Left ventricle myocardium inferior (tissue), 1 donor: ENCODE measurements at regions not wholly inside any gene's neighbourhood (a gene's known extent, or its start where the extent isn't known, plus 50 kb on each side); places are given as distances from the start of the nearest gene placed in this dataset.

Experiments
- DNase-seq: peaks from one replicate; pipeline ENCODE4 v3.0.0-alpha.2; 2020
- H3K27ac ChIP-seq: fragments of 200-600 bp; replicated peaks from 2 replicates; pipeline ENCODE4 v1.8.0; 2021
- H3K27me3 ChIP-seq: fragments of 200-600 bp; 2 replicates; pipeline ENCODE4 v1.8.0; 2021; ENCODE audit warnings: low read depth
- H3K36me3 ChIP-seq: fragments of 200-600 bp; 2 replicates; pipeline ENCODE4 v1.8.0; 2021
- H3K4me1 ChIP-seq: fragments of 200-600 bp; 2 replicates; pipeline ENCODE4 v1.8.0; 2021
- H3K4me3 ChIP-seq: fragments of 200-600 bp; 2 replicates; pipeline ENCODE4 v1.8.0; 2021; ENCODE audit warnings: mild to moderate bottlenecking, moderate library complexity
- H3K9me3 ChIP-seq: fragments of 200-600 bp; replicated peaks from 2 replicates; pipeline ENCODE4 v1.8.0; 2021
- intact Hi-C: fragments of 100-400 bp; cut with micrococcal nuclease; formaldehyde crosslinking; loops from one replicate; pipeline ENCODE4 v1.11.0; 2022
- TF ChIP-seq, protein P1 (sequence below): fragments of 200-600 bp; IDR thresholded peaks from 2 replicates; pipeline ENCODE4 v1.8.0; 2021; ENCODE audit warnings: antibody characterized with exemption, mild to moderate bottlenecking, borderline replicate concordance
- donor health status: DM: no; HTN: yes; CAD: no; lungs with severe emphysema.

DNA sequence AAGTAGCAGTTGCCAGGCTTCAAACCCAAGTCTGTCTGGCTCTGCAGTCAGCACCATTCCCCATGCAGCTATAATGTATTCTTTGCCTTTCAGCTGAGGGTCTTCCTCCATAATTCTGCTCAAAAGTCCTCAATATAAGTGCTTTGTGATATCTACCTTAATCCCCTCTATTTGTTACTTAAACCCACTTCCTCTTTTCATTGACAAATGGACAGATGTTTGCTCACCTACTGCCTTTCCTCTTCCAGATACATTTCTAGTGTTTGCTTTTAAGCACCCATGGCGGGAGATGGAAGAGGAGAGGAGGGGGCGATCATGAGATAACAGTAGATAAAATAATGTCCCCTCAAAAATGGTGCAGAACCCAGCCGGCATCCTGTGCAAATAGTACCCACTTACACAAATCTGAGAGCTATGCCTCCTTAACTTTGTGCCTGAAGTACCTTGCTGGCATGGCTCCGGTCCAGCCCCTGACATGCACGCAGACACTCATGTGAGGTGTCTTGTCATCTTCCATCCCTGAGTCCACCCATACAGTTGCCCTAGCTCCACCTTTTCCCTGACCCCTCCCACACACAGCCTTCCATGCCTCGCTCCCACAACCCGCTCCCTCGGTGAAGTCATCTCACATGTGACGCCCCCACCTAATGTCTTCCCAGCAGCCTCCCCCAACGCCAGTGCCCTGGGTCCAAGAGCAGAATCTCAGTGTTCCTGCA lies 109.6 kb downstream of the TRIM29 start:
- intact Hi-C loops: no loop called here
- no peaks in the 10 kb centered on the region for H3K36me3 ChIP-seq
- H3K27ac ChIP-seq: no peak overlapping the region
- peaks cover 87% of the 10 kb centered on the region for H3K27me3 ChIP-seq
- no peaks in the 10 kb centered on the region for H3K9me3 ChIP-seq
- no peak overlapping the region for H3K4me3 ChIP-seq
- H3K4me1 ChIP-seq: no peaks in the 10 kb centered on the region
- DNase-seq: no peak
- TF ChIP-seq, protein P1, sequence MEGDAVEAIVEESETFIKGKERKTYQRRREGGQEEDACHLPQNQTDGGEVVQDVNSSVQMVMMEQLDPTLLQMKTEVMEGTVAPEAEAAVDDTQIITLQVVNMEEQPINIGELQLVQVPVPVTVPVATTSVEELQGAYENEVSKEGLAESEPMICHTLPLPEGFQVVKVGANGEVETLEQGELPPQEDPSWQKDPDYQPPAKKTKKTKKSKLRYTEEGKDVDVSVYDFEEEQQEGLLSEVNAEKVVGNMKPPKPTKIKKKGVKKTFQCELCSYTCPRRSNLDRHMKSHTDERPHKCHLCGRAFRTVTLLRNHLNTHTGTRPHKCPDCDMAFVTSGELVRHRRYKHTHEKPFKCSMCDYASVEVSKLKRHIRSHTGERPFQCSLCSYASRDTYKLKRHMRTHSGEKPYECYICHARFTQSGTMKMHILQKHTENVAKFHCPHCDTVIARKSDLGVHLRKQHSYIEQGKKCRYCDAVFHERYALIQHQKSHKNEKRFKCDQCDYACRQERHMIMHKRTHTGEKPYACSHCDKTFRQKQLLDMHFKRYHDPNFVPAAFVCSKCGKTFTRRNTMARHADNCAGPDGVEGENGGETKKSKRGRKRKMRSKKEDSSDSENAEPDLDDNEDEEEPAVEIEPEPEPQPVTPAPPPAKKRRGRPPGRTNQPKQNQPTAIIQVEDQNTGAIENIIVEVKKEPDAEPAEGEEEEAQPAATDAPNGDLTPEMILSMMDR: no peak

DNA sequence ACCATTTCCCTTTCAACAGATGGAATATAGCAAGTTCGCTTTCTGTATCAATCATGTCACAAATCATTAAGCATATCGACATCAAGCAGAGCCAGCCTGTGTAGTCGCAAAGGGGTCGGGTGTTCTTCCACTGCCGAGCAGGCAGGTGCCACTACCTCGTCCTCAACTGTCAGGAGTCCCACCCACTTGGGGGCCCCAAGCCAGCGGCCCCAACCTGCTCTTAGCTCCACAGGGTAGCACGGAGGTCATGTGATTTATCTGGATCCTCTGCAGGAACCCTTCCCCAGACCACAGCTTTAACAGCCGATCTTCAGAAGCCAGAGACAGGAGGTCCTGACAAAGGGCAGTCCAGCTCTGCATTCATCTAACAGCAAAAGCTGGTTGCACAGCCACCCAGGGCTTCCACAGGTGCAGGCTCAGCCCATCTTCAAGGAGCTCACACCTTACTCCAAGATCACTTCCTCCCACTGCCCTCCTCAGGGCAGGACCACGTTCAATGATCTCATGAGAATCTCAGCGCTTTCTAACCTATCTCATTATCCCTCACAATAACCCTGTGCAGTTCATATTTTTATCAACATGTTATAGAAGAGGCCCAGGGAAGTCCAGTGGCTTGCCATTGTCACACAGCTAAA lies 110.2 kb downstream of the TRIM29 start:
- Histone ChIP-seq H3K4me3 (no peak overlapping the region), H3K4me1 (no peaks in the 10 kb centered on the region), H3K9me3 (no peaks in the 10 kb centered on the region), H3K27ac (no peak overlapping the region), H3K36me3 (no peaks in the 10 kb centered on the region), H3K27me3 (peaks cover 94% of the 10 kb centered on the region)
- intact Hi-C loops: no loop called here
- DNase-seq: no peak
- TF ChIP-seq, protein P1: no peak

GRCh38 chr11:120025606-120026335 lies 112.1 kb downstream of the TRIM29 start:
- TF ChIP-seq, protein P1: no peak
- DNase-seq: no peak
- no peaks in the 10 kb centered on the region for H3K4me1 ChIP-seq
- H3K36me3 ChIP-seq: no peaks in the 10 kb centered on the region
- peaks cover 99% of the 10 kb centered on the region for H3K27me3 ChIP-seq
- intact Hi-C loops: no loop called here
- no peak overlapping the region for H3K27ac ChIP-seq
- H3K4me3 ChIP-seq: no peak overlapping the region
- H3K9me3 ChIP-seq: no peaks in the 10 kb centered on the region

- Histone ChIP-seq H3K27me3 (peaks cover 96% of the 10 kb centered on the region), H3K4me1 (no peaks in the 10 kb centered on the region), H3K4me3 (no peak overlapping the region), H3K36me3 (no peaks in the 10 kb centered on the region), H3K27ac (no peak overlapping the region), H3K9me3 (no peaks in the 10 kb centered on the region)
- TF ChIP-seq, protein P1: no peak
- intact Hi-C loops: no loop called here
- DNase-seq: no peak
Measured at GRCh38 chr11:120024586-120024985, 113.3 kb downstream of the TRIM29 start.

DNA sequence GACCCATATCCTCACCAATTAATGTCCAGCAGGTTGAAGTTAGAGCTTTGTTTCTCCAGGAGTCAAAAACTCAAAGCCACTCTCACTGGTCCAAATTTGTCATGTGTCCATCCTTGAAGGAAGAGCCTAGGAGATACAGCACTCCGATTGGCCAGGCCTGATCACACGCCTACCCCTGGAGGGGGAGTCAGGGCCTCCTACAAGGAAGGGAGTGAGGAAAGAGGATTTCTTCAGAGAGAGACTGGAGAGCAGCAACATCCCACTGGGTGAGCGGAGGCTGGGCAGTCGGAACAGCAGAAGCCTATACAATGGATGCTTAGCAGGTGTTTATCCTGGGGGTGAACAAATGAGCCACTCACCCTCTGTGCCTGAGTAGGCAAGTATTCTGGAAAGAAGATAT lies 113.9 kb downstream of the TRIM29 start:
- Histone ChIP-seq H3K9me3 (no peaks in the 10 kb centered on the region), H3K27me3 (peaks cover 94% of the 10 kb centered on the region)
- intact Hi-C loops: no loop called here

More for the DNA sequence above, 113.9 kb downstream of the TRIM29 start:
- Histone ChIP-seq H3K4me3 (no peak overlapping the region), H3K36me3 (no peaks in the 10 kb centered on the region), H3K4me1 (no peaks in the 10 kb centered on the region), H3K27ac (no peak overlapping the region)
- no peak for DNase-seq
- TF ChIP-seq, protein P1: no peak
